ENCODE measurements at regions not wholly inside any gene's neighbourhood (a gene's known extent, or its start where the extent isn't known, plus 50 kb on each side); places are given as distances from the start of the nearest gene placed in this dataset.

- H3K9ac ChIP-seq (ENCODE audit: low read depth in 1 of 2, low read length in 2 of 2): no peak overlapping the region
- DNase-seq (ENCODE audit: low spot score): no peak
- no peaks in the 10 kb centered on the region for H3K9me3 ChIP-seq (ENCODE audit: control insufficient read depth in 4 of 4, low read length in 3 of 4)
- TF ChIP-seq TAF1 (conservative IDR thresholded peaks at IDR 0.05) (no peak), SP1 (IDR thresholded peaks at IDR 0.05) (no peak), NR2F2 (IDR thresholded peaks at IDR 0.05) (no peak), HNF4A (conservative IDR thresholded peaks at IDR 0.05) (no peak), HNF4G (IDR thresholded peaks at IDR 0.05) (no peak), ATF3 (IDR thresholded peaks at IDR 0.05) (no peak), REST (IDR thresholded peaks at IDR 0.05) (no peak), YY1 (IDR thresholded peaks at IDR 0.05) (no peak), EGR1 (IDR thresholded peaks at IDR 0.05; ENCODE audit: low read depth in 2 of 2) (no peak), RAD21 (IDR thresholded peaks at IDR 0.05) (no peak), CTCF (IDR thresholded peaks at IDR 0.05; ENCODE audit: low read depth, low read length, missing input control) (no peak)
- no peaks in the 10 kb centered on the region for H3K36me3 ChIP-seq (ENCODE audit: control insufficient read depth in 4 of 4, insufficient read depth in 3 of 4, low read depth in 1 of 4, low read length in 3 of 4)
- no peak overlapping the region for H3K4me3 ChIP-seq (ENCODE audit: low read depth in 1 of 3, low read length in 3 of 3)
- no peaks in the 10 kb centered on the region for H3K4me1 ChIP-seq (ENCODE audit: control insufficient read depth in 4 of 4, insufficient read depth in 4 of 4, low read length in 3 of 4)
- no peak overlapping the region for H3K27ac ChIP-seq (ENCODE audit: low read depth in 1 of 2, low read length in 2 of 2)
- H3K27me3 ChIP-seq (ENCODE audit: control insufficient read depth in 4 of 4, insufficient read depth in 4 of 4, low read length in 3 of 4): no peaks in the 10 kb centered on the region
Measured at GRCh38 chr12:91651728-91652127, 469.1 kb upstream of the DCN start.

GRCh38 chr12:91643763-91644162, 461.1 kb upstream of the DCN start:
- Histone ChIP-seq H3K4me1 (ENCODE audit: control insufficient read depth in 4 of 4, insufficient read depth in 4 of 4, low read length in 3 of 4) (no peaks in the 10 kb centered on the region), H3K4me3 (ENCODE audit: low read depth in 1 of 3, low read length in 3 of 3) (no peak overlapping the region), H3K36me3 (ENCODE audit: control insufficient read depth in 4 of 4, insufficient read depth in 3 of 4, low read depth in 1 of 4, low read length in 3 of 4) (no peaks in the 10 kb centered on the region), H3K27me3 (ENCODE audit: control insufficient read depth in 4 of 4, insufficient read depth in 4 of 4, low read length in 3 of 4) (no peaks in the 10 kb centered on the region), H3K27ac (ENCODE audit: low read depth in 1 of 2, low read length in 2 of 2) (no peak overlapping the region), H3K9me3 (ENCODE audit: control insufficient read depth in 4 of 4, low read length in 3 of 4) (no peaks in the 10 kb centered on the region), H3K9ac (ENCODE audit: low read depth in 1 of 2, low read length in 2 of 2) (no peak overlapping the region)
- DNase-seq (ENCODE audit: low spot score): no peak
- 86% methylated on average over 2 of the region's 2 CpGs for WGBS
- TF ChIP-seq RAD21 (IDR thresholded peaks at IDR 0.05) (no peak), REST (IDR thresholded peaks at IDR 0.05) (no peak), ATF3 (IDR thresholded peaks at IDR 0.05) (no peak), CTCF (IDR thresholded peaks at IDR 0.05; ENCODE audit: low read depth, low read length, missing input control) (no peak), JUND (IDR thresholded peaks at IDR 0.05) (no peak), NR2F2 (IDR thresholded peaks at IDR 0.05) (no peak), SP1 (IDR thresholded peaks at IDR 0.05) (no peak), HNF4A (conservative IDR thresholded peaks at IDR 0.05) (no peak), FOXA2 (IDR thresholded peaks at IDR 0.05) (no peak), GABPA (IDR thresholded peaks at IDR 0.05 in 1 of 2, conservative IDR thresholded peaks at IDR 0.05 in 1 of 2) (no peak), TAF1 (conservative IDR thresholded peaks at IDR 0.05) (no peak), EGR1 (IDR thresholded peaks at IDR 0.05; ENCODE audit: low read depth in 2 of 2) (no peak), RXRA (IDR thresholded peaks at IDR 0.05) (no peak)

All from liver (tissue), 8 donors.